Bone marrow (tissue), 2 donors: ENCODE measurements at regions not wholly inside any gene's neighbourhood (a gene's known extent, or its start where the extent isn't known, plus 50 kb on each side); places are given as distances from the start of the nearest gene placed in this dataset.
"Not testable (repeated sequence)": the region's sequence is repeated elsewhere in the genome, so short reads cannot be mapped to it uniquely, and the experiment has no call there.

Experiments used
- DNase-seq, 2 donors: peaks; one replicate each; lab custom pipeline; 2025; lab: John Stamatoyannopoulos, UW

- no peak for DNase-seq
Measured at GRCh38 chr12:58419905-58420304, 478.5 kb downstream of the ATP23 start.

DNA sequence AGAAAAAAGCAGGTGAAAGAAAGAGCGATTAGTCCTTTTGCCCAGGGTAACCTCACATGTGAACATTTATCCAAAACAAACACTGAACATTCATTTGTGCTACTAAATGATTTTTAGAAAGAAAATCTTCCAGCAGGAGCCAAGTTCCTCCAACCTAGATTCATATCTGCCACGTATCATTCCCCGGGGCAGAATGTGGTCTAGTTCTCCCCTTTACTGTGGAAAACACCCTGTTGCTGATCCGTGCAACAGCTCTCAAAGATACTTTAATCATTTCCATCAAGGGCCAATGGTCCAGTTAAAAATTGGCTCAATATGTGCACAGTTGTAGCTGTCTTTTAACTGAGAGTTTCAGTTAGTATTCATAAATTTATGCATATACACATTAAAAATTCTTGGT, 479.1 kb downstream of the ATP23 start:
- no peak for DNase-seq

DNA sequence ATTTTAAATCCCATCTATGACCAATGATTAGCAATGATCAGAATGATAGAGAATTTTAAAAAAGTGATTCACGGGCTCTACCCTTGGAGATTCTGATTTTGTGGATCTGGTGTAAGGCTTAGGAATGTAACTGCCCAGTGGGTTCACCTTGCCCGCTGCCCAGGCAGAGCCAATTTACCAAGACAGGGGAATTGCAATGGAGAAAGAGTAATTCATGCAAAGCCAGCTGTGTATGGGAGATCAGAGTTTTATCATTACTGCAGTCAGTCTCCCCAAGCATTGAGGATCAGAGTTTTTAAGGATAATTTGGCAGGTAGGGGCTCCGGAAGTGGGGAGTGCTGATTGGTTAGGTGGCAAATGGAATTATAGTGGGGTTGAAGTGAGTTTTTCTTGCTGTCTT, 480.6 kb downstream of the ATP23 start:
- no peak for DNase-seq

- no peak for DNase-seq
Measured at GRCh38 chr12:58424735-58425392, 483.5 kb downstream of the ATP23 start.

GRCh38 chr12:58425481-58426392, 484.4 kb downstream of the ATP23 start:
- DNase-seq, result no peak

- not testable (repeated sequence) for DNase-seq
Measured at GRCh38 chr12:58426437-58426836, 485.1 kb downstream of the ATP23 start.

DNA sequence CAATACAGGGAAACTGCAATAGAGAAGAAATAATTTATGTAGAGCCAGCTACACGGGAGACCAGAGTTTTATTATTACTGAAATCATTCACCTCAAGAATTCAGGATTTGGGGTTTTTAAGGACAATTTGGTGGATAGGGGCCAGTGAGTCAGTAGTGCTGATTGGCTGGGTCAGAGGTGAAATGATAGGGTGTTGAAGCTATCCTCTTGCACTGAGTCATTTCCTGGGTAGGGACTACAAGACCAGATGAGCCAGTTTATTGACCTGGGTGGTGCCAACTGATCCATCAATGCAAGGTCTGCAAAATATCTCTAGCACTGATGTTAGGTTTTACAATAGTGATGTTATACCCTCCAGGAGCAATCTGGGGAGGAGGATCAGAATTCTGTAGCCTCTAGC, 486.3 kb downstream of the LRIG3 start:
- DNase-seq, result no peak

GRCh38 chr12:58434726-58435125, 485.6 kb downstream of the LRIG3 start:
- no peak for DNase-seq

- DNase-seq, result no peak
Measured at GRCh38 chr12:58435647-58436046, 484.7 kb downstream of the LRIG3 start.

DNA sequence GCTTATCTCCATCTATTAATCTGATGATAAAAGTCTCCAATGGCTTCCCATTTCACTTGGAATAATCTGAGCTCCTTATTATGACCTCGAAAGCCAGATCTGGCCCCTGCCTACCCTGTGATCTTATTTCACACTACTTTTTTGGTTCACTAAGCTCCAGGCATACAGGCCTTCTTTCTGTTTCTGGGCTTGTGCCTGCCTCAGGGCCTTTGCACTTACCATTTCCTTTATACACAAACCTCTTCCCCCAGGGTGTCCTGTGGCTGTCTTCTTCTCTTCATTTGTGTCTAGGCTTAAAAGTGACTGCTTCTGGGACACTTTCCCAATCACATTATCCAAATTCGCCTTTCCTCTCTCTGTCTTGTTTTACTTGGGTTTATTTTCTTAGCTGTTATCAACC, 478.8 kb downstream of the LRIG3 start:
- no peak for DNase-seq

- DNase-seq, result no peak
Measured at GRCh38 chr12:58443273-58443980, 476.9 kb downstream of the LRIG3 start.

DNA sequence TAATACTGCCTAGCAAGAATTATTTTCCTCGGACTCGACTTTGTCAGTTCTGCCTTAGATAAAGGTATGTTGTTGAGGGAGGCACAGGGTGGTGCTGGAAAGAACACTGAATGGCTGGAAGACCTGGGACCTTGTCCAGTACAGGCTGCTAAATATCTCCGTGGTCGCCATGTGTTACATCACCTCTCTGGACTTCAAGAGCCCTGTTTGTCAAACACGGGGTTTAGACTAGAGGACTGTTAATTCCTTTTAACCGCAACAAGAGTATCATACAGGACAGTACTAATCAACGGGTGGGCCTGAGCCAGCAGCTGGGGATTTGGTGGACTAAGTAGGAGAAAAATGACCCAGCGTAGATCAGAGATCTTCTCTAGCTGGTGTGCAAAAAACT, 476.3 kb downstream of the LRIG3 start:
- DNase-seq, result no peak

- DNase-seq, result no peak
Measured at GRCh38 chr12:58450868-58451482, 469.3 kb downstream of the LRIG3 start.

DNA sequence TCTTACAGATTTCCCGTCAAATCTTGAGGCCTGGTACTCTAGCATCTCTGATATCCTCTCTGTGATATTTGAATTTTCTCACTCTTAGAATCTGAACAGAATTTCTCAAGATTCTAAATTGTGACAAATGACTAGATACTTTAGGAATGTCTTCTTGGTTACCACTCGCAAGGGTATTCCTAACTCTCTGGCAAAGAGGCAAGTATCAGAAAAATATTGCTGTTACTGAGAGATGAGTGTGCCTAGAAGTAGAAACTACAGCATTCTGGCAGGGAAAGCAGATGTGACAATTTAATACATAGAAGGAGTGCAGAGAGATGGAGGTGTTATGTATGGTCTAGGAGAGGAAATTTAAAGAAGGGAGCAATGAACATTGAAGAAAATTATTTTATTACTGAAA, 467.8 kb downstream of the LRIG3 start:
- DNase-seq, result no peak

DNA sequence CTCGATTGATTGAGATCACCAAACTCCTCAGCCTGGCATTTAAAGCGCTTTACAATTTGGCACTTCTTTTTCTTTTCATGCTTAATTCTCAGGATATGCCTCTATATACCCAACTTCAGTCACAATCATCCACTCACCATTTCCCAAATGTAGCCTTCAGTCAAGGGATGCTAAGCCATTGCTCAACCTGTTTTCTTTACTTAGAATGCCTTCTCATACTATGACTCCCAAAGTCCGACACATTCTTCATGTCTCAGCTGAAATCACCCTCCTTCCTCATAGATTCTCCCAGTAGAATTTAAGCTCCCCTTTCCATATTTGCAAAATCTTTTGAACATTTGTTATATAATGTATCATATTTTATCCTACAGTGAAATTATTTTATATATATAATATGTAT, 467.0 kb downstream of the LRIG3 start:
- no peak for DNase-seq

GRCh38 chr12:58455136-58455535, 465.2 kb downstream of the LRIG3 start:
- no peak for DNase-seq

GRCh38 chr12:58458102-58458501, 462.2 kb downstream of the LRIG3 start:
- no peak for DNase-seq

DNA sequence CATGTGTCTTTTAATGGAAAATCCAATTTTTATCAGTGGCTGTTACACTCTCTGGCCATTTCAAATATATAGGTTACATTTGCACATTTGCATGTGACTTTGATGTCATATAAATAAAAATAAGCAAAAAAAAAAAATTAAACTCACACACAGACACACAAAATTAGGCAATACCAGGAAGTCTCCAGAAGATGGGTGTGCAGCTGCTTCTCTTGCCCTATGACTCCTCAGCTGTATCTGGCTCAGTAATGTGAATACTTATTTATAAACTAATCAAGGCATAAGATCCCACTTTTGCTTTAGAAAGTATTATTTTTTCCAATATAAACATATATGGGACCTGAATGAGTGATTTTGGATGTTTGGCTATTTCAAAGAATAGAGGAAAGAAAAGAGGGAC, 461.1 kb downstream of the LRIG3 start:
- no peak for DNase-seq

DNA sequence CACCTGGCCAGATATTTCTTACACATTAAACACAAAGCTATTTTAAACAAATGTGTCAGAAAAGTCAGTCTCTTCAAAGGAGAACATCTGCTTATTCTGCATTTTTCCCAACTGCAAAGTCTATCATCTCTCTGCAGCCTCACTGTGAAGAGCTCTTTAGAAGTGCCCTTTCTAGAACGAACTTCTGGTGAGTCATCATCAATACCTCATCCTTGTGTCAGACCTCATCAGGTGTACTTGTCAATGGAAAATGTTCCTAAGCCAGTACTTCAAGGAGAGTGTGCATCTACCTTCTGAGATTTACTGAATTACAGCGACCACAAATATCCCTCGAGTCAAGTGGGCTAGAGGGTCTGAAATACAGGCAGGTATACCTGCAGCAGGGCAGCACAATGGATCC, 457.3 kb downstream of the LRIG3 start:
- no peak for DNase-seq

DNA sequence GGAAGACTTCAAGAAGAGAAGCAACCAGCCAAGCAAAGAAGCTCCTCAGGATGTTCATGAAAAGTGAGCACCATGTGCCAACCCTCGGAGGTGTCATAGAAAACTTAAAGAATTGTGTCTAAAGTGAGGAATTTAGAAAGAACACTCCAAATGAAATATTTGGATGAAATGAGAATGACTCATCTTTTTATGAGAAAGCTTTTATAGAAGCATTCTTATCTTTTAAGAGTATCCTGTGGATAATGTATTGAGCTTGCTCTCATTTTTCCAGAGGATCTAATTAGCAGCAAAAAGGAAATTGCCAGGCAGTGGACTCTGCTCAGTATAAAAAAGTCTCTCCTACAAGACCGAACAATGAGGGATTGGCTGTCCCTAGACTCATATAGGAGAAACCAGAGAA, 454.9 kb downstream of the LRIG3 start:
- no peak for DNase-seq

- DNase-seq, result no peak
Measured at GRCh38 chr12:58470266-58471010, 449.9 kb downstream of the LRIG3 start.

DNA sequence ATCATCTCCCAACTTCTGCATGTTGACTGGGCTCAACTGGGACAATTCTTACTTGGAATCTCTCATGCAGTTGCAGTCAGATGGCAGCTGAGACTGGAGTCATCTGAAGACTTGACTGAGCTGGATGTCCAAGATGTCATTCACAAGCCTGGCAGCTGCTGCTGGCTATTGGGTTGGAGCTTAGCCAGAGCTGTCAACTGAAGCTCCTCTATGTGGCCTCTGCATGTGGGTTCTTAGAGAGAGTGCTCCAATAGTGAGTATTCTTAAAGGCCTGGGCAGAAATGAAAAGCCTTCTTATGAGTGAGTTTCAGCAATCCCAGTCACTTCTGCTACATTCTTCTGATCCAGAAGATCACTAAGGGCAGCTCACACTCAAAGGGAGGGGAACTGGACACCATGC, 440.9 kb downstream of the LRIG3 start:
- no peak for DNase-seq
